ENCODE measurements at regions not wholly inside any gene's neighbourhood (a gene's known extent, or its start where the extent isn't known, plus 50 kb on each side); places are given as distances from the start of the nearest gene placed in this dataset.

- no peak overlapping the region for H3K4me3 ChIP-seq (ENCODE audit: low read length)
- H3K9ac ChIP-seq (ENCODE audit: low read length): no peak overlapping the region
- no peaks in the 10 kb centered on the region for H3K36me3 ChIP-seq (ENCODE audit: insufficient read depth, low read length)
- H3K27me3 ChIP-seq (ENCODE audit: insufficient read depth, low read depth, low read length): no peaks in the 10 kb centered on the region
- no peaks in the 10 kb centered on the region for H3K9me2 ChIP-seq (ENCODE audit: insufficient read depth, low read length)
- no peaks in the 10 kb centered on the region for H4K20me1 ChIP-seq (ENCODE audit: insufficient read depth)
- no peak overlapping the region for H3K4me2 ChIP-seq (ENCODE audit: low read length)
- H2AFZ ChIP-seq (ENCODE audit: low read depth, low read length): no peak overlapping the region
- no peak for TF ChIP-seq RAD21 (conservative IDR thresholded peaks at IDR 0.05)
- no peak for TF ChIP-seq EP300 (conservative IDR thresholded peaks at IDR 0.05; ENCODE audit: poor library complexity, severe bottlenecking)
- no peak for TF ChIP-seq POLR2AphosphoS5 (IDR thresholded peaks at IDR 0.05)
- no peak for TF ChIP-seq CTCF (IDR thresholded peaks at IDR 0.05; ENCODE audit: poor library complexity, severe bottlenecking)
- TF ChIP-seq EZH2 (IDR thresholded peaks at IDR 0.05; ENCODE audit: borderline replicate concordance, insufficient read depth, low read length, poor library complexity, severe bottlenecking): no peak
- TF ChIP-seq SMC3 (conservative IDR thresholded peaks at IDR 0.05; ENCODE audit: poor library complexity): no peak
- TF ChIP-seq TAF1 (IDR thresholded peaks at IDR 0.05; ENCODE audit: low read depth): no peak
- no peak for TF ChIP-seq REST (IDR thresholded peaks at IDR 0.05; ENCODE audit: borderline replicate concordance)
- TF ChIP-seq MXI1 (conservative IDR thresholded peaks at IDR 0.05; ENCODE audit: poor library complexity, severe bottlenecking): no peak
- no peak overlapping the region for H3K27ac ChIP-seq (ENCODE audit: low read length)
- peaks cover 3% of the 10 kb centered on the region for H3K9me3 ChIP-seq (ENCODE audit: low read length)
- H3F3A ChIP-seq (ENCODE audit: insufficient read depth, low read length, poor library complexity, severe bottlenecking): no peaks in the 10 kb centered on the region
- H3K79me2 ChIP-seq (replicated peaks; ENCODE audit: insufficient read depth, low read length): no peaks in the 10 kb centered on the region
These were observed 302.3 kb upstream of the ATXN7L3B start for GRCh38 chr12:74235342-74235741.

- Histone ChIP-seq H3F3A (ENCODE audit: insufficient read depth, low read length, poor library complexity, severe bottlenecking) (no peaks in the 10 kb centered on the region), H3K79me2 (replicated peaks; ENCODE audit: insufficient read depth, low read length) (no peaks in the 10 kb centered on the region), H2AFZ (ENCODE audit: low read depth, low read length) (no peak overlapping the region), H3K9me2 (ENCODE audit: insufficient read depth, low read length) (no peaks in the 10 kb centered on the region), H3K27ac (ENCODE audit: low read length) (no peak overlapping the region), H3K4me3 (ENCODE audit: low read length) (no peak overlapping the region), H3K36me3 (ENCODE audit: insufficient read depth, low read length) (no peaks in the 10 kb centered on the region), H3K4me2 (ENCODE audit: low read length) (no peak overlapping the region), H4K20me1 (ENCODE audit: insufficient read depth) (no peaks in the 10 kb centered on the region), H3K9me3 (ENCODE audit: low read length) (peaks cover 3% of the 10 kb centered on the region), H3K27me3 (ENCODE audit: insufficient read depth, low read depth, low read length) (no peaks in the 10 kb centered on the region), H3K9ac (ENCODE audit: low read length) (no peak overlapping the region)
- no peak for TF ChIP-seq REST (IDR thresholded peaks at IDR 0.05; ENCODE audit: borderline replicate concordance)
- no peak for TF ChIP-seq EP300 (conservative IDR thresholded peaks at IDR 0.05; ENCODE audit: poor library complexity, severe bottlenecking)
- no peak for TF ChIP-seq SMC3 (conservative IDR thresholded peaks at IDR 0.05; ENCODE audit: poor library complexity)
- TF ChIP-seq EZH2 (IDR thresholded peaks at IDR 0.05; ENCODE audit: borderline replicate concordance, insufficient read depth, low read length, poor library complexity, severe bottlenecking): no peak
- no peak for TF ChIP-seq CTCF (IDR thresholded peaks at IDR 0.05; ENCODE audit: poor library complexity, severe bottlenecking)
- no peak for TF ChIP-seq TAF1 (IDR thresholded peaks at IDR 0.05; ENCODE audit: low read depth)
- no peak for TF ChIP-seq MXI1 (conservative IDR thresholded peaks at IDR 0.05; ENCODE audit: poor library complexity, severe bottlenecking)
- no peak for TF ChIP-seq POLR2AphosphoS5 (IDR thresholded peaks at IDR 0.05)
- no peak for TF ChIP-seq RAD21 (conservative IDR thresholded peaks at IDR 0.05)
These were observed 296.3 kb upstream of the ATXN7L3B start for GRCh38 chr12:74241341-74241740.

Measured in neural cell (in vitro differentiated cells).